ENCODE measurements at regions not wholly inside any gene's neighbourhood (a gene's known extent, or its start where the extent isn't known, plus 50 kb on each side); places are given as distances from the start of the nearest gene placed in this dataset.
A peak's percentile ranks its signal among the peaks of the same experiment; 100 is the strongest.

GRCh38 chr1:218525451-218526197, 180.5 kb downstream of the TGFB2 start:
- FAIRE-seq (no peak), DNase-seq (ENCODE audit: low spot score) (no peak)

- no peak for FAIRE-seq
These were observed 181.1 kb downstream of the TGFB2 start for GRCh38 chr1:218526198-218526580.

GRCh38 chr1:218527737-218528136, 182.6 kb downstream of the TGFB2 start:
- DNase-seq (ENCODE audit: low spot score): no peak
- FAIRE-seq: no peak

More at GRCh38 chr1:218526198-218526580, 181.1 kb downstream of the TGFB2 start:
- DNase-seq (ENCODE audit: low spot score): no peak

GRCh38 chr1:218529646-218530300, 184.6 kb downstream of the TGFB2 start:
- DNase-seq (ENCODE audit: low spot score) (no peak), FAIRE-seq (no peak)

GRCh38 chr1:218531936-218532335, 186.8 kb downstream of the TGFB2 start:
- no peak for FAIRE-seq

GRCh38 chr1:218536296-218536986, 191.3 kb downstream of the TGFB2 start:
- DNase-seq (ENCODE audit: low spot score) (no peak), FAIRE-seq (no peak)

More at GRCh38 chr1:218531936-218532335, 186.8 kb downstream of the TGFB2 start:
- no peak for DNase-seq (ENCODE audit: low spot score)

- DNase-seq (ENCODE audit: low spot score) (no peak), FAIRE-seq (no peak)
These were observed 192.2 kb downstream of the TGFB2 start for GRCh38 chr1:218537122-218537913.

- no peak for DNase-seq (ENCODE audit: low spot score)
- no peak for FAIRE-seq
These were observed 193.2 kb downstream of the TGFB2 start for GRCh38 chr1:218538341-218538740.

- DNase-seq (ENCODE audit: low spot score): no peak
- no peak for FAIRE-seq
These were observed 201.2 kb downstream of the TGFB2 start for GRCh38 chr1:218546314-218546713.

GRCh38 chr1:218547957-218548730, 203.0 kb downstream of the TGFB2 start:
- peak; percentile 79 for DNase-seq (ENCODE audit: low spot score)
- FAIRE-seq: peak; percentile 88

- DNase-seq (ENCODE audit: low spot score) (no peak), FAIRE-seq (no peak)
These were observed 203.6 kb downstream of the TGFB2 start for GRCh38 chr1:218548764-218549163.

GRCh38 chr1:218553197-218553596, 208.1 kb downstream of the TGFB2 start:
- DNase-seq (ENCODE audit: low spot score) (no peak), FAIRE-seq (no peak)

GRCh38 chr1:218556016-218556415, 210.9 kb downstream of the TGFB2 start:
- DNase-seq (ENCODE audit: low spot score) (no peak), FAIRE-seq (no peak)

- FAIRE-seq (no peak), DNase-seq (ENCODE audit: low spot score) (no peak)
These were observed 212.6 kb downstream of the TGFB2 start for GRCh38 chr1:218557731-218558130.

- FAIRE-seq (no peak), DNase-seq (ENCODE audit: low spot score) (no peak)
These were observed 213.2 kb downstream of the TGFB2 start for GRCh38 chr1:218558271-218558810.

- no peak for FAIRE-seq
- peak; percentile 42 for DNase-seq (ENCODE audit: low spot score)
These were observed 220.2 kb downstream of the TGFB2 start for GRCh38 chr1:218565377-218565776.

- DNase-seq (ENCODE audit: low spot score) (no peak), FAIRE-seq (no peak)
These were observed 223.9 kb downstream of the TGFB2 start for GRCh38 chr1:218568962-218569550.

- FAIRE-seq: no peak
- no peak for DNase-seq (ENCODE audit: low spot score)
These were observed 225.3 kb downstream of the TGFB2 start for GRCh38 chr1:218570456-218570855.

GRCh38 chr1:218571491-218571890, 226.4 kb downstream of the TGFB2 start:
- FAIRE-seq: no peak
- no peak for DNase-seq (ENCODE audit: low spot score)

GRCh38 chr1:218572050-218572449, 226.9 kb downstream of the TGFB2 start:
- FAIRE-seq (no peak), DNase-seq (ENCODE audit: low spot score) (no peak)
